NCI-H526 (cell line): ENCODE measurements at regions not wholly inside any gene's neighbourhood (a gene's known extent, or its start where the extent isn't known, plus 50 kb on each side); places are given as distances from the start of the nearest gene placed in this dataset.

Experiments used
- DNase-seq, 2 experiments: peaks; one replicate each; lab custom pipeline; 2025; lab: John Stamatoyannopoulos, UW

- DNase-seq, result peak; percentile 27 to 78
Observed at GRCh38 chr5:7078901-7079300, 317.0 kb upstream of the ADCY2 start.

DNA sequence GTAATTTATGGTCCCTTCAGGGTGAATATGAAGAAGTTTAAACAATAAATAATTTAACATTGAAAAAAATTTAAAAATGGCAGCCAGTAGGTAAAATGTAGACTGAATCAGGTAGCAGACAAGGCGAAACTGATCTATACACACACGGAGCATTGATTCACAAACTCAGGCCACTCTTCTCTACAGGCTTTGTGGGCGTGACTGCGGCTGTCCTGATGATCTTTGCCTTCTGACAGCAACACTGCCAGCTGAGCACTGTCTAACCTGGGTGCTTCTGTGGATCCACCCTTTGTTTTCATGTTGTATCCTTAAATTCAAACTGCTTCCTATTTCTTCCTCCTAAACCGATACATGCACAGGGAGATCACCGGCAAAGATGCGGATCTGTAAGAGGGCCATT, 315.4 kb upstream of the ADCY2 start:
- DNase-seq, result no peak

DNA sequence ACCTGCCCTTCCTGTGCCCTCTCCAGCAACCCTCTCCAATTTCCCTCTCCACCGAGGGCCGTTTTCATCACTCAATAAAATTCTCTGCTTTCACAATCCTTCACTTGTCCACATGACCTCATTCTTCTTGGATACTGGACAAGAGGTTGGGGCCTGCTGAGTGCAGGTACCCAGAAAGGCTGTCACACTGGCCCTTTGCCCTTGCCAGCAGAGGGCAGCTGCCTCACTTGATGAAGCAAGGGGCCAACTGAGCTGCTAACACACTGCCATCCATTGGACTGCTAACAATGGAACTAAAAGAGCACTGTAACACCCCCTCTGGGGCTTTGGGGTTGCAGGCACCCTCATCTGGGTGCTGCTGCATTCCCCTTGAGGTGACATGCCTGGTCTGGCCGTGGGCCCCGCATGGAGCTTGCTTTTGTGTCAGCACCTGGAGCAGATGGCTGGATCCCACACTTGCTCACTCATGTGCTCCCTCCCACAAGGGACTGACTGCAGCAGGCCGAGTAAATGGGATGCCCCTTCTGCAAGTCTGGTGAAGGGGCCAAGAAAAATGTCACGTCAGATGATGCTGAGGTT, 308.1 kb upstream of the ADCY2 start:
- no peak for DNase-seq

DNA sequence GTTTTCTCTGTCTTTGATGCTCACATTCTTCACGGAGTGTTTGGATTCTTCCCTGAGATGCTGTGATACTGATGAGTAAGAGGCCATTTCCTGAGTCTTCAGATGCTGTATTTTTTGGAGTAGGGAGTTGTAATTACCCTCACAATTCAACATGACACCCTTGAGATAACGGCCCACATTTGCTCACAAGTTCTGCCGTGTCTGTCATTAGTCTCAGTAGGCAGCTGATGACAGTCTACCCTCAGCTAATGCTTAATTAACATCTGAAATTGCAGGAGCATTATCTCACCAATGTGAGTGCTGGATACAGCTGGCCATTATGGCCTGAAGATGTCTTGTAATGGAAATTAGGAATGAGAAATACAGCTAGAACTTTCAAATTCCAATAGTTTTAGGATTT, 307.1 kb upstream of the ADCY2 start:
- no peak for DNase-seq

- DNase-seq, result no peak
Observed at GRCh38 chr5:7094626-7095025, 301.3 kb upstream of the ADCY2 start.

DNA sequence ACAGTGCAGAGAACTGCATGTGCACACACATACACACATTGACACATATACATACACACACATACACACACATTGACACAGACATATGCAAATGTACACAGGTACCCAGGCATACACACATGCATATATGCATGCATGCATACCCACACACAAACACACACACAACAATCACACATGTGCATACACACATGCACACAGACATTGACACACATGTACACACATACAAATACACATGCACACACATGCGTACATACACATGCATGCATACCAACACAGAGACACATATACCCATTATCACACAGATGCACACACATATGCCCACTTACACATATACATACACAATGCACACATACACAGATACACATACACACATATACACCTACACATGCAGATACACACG, 299.6 kb upstream of the ADCY2 start:
- DNase-seq, result no peak

- no peak for DNase-seq
Observed at GRCh38 chr5:7105358-7105757, 290.6 kb upstream of the ADCY2 start.

DNA sequence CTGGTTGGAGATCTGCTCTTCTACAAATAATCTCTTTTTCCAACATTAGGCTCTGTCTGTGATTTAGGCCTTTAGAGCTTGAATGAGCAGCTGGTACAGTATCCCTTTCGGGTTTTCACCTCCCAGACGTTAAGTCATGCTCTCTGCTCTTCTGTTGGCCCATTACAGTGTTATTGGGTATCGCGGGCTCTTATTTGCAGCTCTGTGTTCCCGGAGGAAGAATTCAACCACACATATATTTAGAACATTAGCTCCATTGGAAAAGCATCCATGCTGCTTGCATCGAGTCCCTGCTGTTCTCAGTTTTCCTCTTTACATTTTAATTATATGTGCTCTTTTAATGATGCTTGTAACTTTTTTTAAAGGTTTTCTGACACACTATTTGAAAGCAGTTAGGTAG, 278.0 kb upstream of the ADCY2 start:
- no peak for DNase-seq

DNA sequence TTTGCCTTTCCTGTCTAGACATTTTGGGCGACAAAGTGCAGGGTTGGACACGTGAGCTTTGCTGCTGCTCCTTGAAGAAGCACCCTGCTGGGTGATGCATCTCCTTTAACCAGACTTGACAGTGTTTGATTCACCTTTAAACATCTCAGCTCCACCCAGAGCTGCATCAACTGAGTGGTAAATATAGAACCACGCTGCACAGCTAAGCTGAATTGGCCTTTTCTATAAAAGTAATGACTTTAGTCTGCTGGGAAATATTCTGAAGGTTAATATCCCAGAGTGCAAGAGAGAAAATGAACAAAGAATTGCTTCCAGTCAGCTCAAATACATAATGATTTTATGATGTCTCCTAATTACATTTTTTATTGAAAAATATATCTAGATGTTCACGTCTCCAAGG, 264.3 kb upstream of the ADCY2 start:
- DNase-seq, result no peak

GRCh38 chr5:7146886-7147285, 249.1 kb upstream of the ADCY2 start:
- peak in 1 of 2 experiments; percentile 6 for DNase-seq

DNA sequence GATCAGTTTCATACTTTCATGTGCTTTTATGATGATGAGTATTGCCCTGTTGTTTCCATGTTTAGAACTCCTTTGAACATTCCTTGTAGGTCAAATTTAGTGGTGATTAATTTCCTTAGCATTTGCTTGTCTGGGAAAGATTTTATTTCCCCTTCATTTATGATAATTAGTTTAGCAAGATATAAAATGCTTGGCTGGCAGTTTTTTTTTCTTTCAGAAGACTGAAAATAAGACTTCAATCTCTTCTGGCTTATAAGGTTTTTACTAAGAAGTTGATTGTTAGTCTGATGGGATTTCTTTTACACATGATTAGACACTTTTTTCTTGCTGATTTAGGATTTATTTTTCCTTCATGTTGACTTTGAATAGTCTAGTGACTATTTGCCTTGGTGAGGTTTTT, 238.9 kb upstream of the ADCY2 start:
- no peak for DNase-seq

GRCh38 chr5:7169240-7169878, 226.6 kb upstream of the ADCY2 start:
- DNase-seq, result no peak

DNA sequence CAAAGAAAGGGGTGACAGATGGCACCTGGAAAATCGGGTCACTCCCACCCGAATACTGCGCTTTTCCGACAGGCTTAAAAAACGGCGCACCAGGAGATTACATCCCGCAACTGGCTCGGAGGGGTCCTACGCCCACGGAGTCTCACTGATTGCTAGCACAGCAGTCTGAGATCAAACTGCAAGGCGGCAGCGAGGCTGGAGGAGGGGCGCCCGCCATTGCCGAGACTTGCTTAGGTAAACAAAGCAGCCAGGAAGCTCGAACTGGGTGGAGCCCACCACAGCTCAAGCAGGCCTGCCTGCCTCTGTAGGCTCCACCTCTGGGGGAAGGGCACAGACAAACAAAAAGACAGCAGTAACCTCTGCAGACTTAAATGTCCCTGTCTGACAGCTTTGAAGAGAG, 225.2 kb upstream of the ADCY2 start:
- DNase-seq, result peak in 1 of 2 experiments; percentile 28

DNA sequence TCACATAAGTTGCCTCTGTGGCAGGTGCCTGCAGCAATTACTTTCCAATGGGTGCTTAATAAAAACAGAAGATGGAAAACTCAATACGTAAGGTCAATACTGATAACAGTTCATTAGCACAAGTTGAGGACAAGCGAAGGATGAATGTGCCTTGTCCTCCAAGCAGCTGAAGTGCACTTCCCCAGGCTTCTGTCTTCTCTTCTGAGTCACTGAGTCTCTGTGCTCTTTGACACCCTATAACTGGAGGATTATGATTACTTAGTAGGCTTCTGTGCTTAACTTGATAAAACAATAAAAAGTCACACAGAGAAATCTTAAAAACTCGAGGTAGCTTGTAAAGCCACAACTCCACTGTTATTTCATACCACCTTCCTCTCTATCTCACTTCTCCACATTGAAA, 216.6 kb upstream of the ADCY2 start:
- DNase-seq, result no peak

DNA sequence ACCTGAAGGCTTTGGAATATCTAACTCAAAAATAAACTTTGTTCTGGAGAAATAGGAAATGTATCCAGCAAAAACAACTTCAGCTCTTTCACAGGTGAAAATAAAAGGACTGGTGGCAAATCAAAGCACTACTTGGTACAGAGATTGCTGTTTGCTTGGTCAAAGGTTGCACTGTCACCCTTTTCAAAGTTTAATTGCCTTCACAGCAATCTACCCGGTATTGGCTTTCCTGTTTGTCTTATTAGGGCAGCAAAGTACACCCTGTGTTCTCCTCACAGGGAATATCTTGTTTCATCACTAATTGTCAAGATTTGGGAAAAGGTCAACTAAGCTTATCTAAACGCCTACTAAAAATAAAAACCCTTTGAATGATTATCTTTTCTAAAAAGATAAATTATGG, 214.1 kb upstream of the ADCY2 start:
- no peak for DNase-seq

DNA sequence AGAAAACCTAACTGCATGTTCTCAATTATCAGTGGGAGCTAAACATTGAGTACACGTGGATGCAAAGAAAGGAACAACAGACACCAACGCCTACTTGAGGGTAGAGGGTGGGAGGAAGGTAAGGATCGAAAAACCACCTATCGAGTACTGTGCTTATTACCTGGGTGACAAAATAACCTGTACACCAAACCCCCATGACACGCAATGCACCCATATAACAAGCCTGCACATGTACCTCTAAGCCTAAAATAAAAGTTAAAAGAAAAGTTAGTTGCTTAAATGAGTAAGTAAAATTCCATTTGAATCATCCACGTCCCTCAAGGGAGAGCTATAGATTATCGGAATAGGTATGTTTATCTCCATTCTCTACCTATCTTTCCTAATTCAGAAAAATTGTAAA, 210.2 kb upstream of the ADCY2 start:
- DNase-seq, result no peak

DNA sequence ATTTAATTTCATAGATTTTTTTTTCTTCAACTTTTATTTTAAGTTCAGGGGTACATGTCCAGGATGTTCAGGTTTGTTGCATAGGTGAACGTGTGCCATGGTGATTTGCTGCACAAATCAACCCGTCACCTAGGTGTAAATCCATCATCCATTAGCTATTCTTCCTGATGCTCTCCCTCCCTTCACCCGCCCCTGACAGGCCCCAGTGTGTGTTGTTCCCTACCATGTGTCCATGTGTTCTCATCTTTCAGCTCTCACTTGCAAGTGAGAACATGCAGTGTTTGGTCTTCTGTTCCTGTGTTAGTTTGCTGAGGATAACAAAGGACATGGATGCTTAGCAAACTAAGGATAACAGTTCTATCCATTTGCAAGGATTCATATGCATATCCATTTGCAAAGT, 209.1 kb upstream of the ADCY2 start:
- no peak for DNase-seq

- no peak for DNase-seq
Observed at GRCh38 chr5:7190712-7191250, 205.2 kb upstream of the ADCY2 start.

DNA sequence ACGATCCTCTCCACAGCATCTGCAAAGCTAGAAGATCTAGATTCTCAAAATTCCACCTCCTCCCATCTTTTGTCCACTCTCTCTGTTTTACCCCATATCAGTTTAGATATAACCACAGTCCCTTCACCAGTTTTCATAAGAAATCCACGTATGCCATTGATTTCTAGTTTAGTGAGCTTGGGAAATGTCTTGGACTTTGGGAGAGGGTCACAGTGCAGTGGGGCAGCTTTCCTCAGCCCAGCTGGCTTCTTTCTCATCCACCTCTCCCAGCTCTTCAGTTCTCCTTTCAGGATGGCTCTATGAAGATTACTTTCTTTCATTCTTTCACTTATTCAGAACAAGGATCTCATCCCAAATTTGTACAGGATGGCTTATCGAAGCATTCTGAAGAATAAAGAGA, 203.9 kb upstream of the ADCY2 start:
- no peak for DNase-seq

- no peak for DNase-seq
Observed at GRCh38 chr5:7202846-7203245, 193.1 kb upstream of the ADCY2 start.

- no peak for DNase-seq
Observed at GRCh38 chr5:7207979-7208378, 188.0 kb upstream of the ADCY2 start.

- DNase-seq, result peak in 1 of 2 experiments; percentile 0
Observed at GRCh38 chr5:7208938-7209337, 187.0 kb upstream of the ADCY2 start.

- no peak for DNase-seq
Observed at GRCh38 chr5:7209658-7210057, 186.3 kb upstream of the ADCY2 start.

DNA sequence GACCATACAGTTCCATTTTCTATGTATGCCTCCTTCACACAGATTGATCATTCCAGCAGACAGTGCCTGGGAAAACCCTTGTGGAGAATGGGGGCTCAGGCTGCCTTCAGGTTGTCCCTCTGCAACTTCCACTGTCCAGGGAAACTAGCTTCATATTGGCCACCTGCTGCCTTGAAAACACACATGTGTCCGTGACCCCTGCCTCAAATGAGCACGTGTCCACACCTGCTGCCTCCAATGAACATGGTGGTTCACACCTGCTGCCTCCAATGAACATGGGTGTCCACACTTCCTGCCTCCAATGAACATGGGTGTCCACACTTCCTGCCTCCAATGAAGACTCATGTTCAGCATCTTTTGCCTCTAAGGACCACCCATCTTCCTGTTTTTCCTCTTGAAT, 185.4 kb upstream of the ADCY2 start:
- no peak for DNase-seq
